ENCODE measurements at regions not wholly inside any gene's neighbourhood (a gene's known extent, or its start where the extent isn't known, plus 50 kb on each side); places are given as distances from the start of the nearest gene placed in this dataset.

DNA sequence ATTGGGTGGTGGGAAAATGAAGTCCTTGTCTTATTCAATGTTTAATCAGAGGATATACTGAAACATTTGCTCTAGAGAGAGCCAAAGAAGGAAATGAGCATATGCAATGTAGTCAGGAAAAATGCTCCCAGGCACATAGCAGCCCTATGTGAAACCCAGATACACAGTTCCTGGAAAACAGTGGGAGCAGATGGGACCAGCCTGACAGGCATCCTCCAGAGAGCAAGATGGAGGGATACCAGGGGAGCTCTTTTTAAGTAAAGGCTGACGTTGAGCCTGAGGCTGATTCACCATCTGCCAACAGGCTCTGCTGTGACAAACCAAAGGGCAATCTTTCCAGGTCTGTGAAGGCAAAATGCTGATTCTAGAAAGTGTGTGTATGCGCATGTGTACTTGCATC is 559.4 kb upstream of the KIRREL3 start:
- TF ChIP-seq RFX5 (IDR thresholded peaks at IDR 0.05; ENCODE audit: low read depth, low read length), result no peak
- no peak for TF ChIP-seq BHLHE40 (IDR thresholded peaks at IDR 0.05; ENCODE audit: low read depth, low read length)
- TF ChIP-seq CTCF (conservative IDR thresholded peaks at IDR 0.05; ENCODE audit: low read depth, low read length), result no peak
- TF ChIP-seq FOS (IDR thresholded peaks at IDR 0.05; ENCODE audit: low read depth, low read length), result no peak
- TF ChIP-seq MAFK (IDR thresholded peaks at IDR 0.05; ENCODE audit: low read depth, low read length), result no peak
